CD4-positive, alpha-beta T cell (primary cell): ENCODE measurements at regions not wholly inside any gene's neighbourhood (a gene's known extent, or its start where the extent isn't known, plus 50 kb on each side); places are given as distances from the start of the nearest gene placed in this dataset.

ENCODE experiments used
- ATAC-seq: fragments of 200-7000 bp; cut with Tn5 transposase; one replicate; pipeline ENCODE4 v1.10.0; 2022; ENCODE audit warnings: mild to moderate bottlenecking; ENCODE audit not compliant: poor library complexity
- CTCF ChIA-PET: fragments of 350-600 bp; sonication (Branson Sonifier 250); formaldehyde crosslinking; loops from one replicate; lab custom pipeline; 2021; ENCODE audit warnings: antibody characterized with exemption, inconsistent platforms; lab: Charles Lee
- POLR2A ChIA-PET: fragments of 350-600 bp; sonication (Branson Sonifier 250); formaldehyde crosslinking; loops from one replicate; lab custom pipeline; 2021; ENCODE audit warnings: antibody characterized with exemption, inconsistent platforms; lab: Charles Lee
- DNase-seq, 14 experiments: peaks; one replicate each; pipeline ENCODE4 v3.0.0-alpha.2; 2013 to 2020; ENCODE audit warnings: mixed read lengths in 2 of 14
- H3K27ac ChIP-seq, 2 donors: one replicate each; pipeline versions ENCODE4 v1.5.1 to v1.7.0; 2013; ENCODE audit warnings: low read length in 2 of 2, low read depth in 1 of 2, mild to moderate bottlenecking in 1 of 2
- H3K27me3 ChIP-seq, 2 experiments: 1 replicate in 1 of 2; 2 replicates in 1 of 2; pipeline versions ENCODE4 v1.6.1 to v1.7.0; 2013; ENCODE audit warnings: low read length in 2 of 2, control low read depth in 1 of 2, mild to moderate bottlenecking in 1 of 2, moderate library complexity in 1 of 2; ENCODE audit not compliant: insufficient read depth in 2 of 2, control insufficient read depth in 1 of 2
- H3K36me3 ChIP-seq: one replicate; pipeline ENCODE4 v1.6.1; 2013; ENCODE audit warnings: low read length, control low read depth; ENCODE audit not compliant: insufficient read depth
- H3K4me1 ChIP-seq: one replicate; pipeline ENCODE4 v1.6.1; 2013; ENCODE audit warnings: low read length, control low read depth; ENCODE audit not compliant: insufficient read depth
- H3K4me3 ChIP-seq: one replicate; pipeline ENCODE4 v1.5.1; 2013; ENCODE audit warnings: mild to moderate bottlenecking, low read length, moderate library complexity
- H3K9me3 ChIP-seq, 2 experiments: 1 replicate in 1 of 2; 2 replicates in 1 of 2; pipeline versions ENCODE4 v1.6.1 to v1.7.0; 2013; ENCODE audit warnings: low read length in 2 of 2, mild to moderate bottlenecking in 2 of 2, control low read depth in 1 of 2, moderate library complexity in 1 of 2; ENCODE audit not compliant: control insufficient read depth in 1 of 2, insufficient read depth in 1 of 2
- H3K27ac Mint-ChIP-seq: one replicate; pipeline ENCODE4 v1.8.0; 2020; ENCODE audit warnings: mixed read lengths
- H3K27me3 Mint-ChIP-seq: one replicate; pipeline ENCODE4 v1.8.0; 2021; ENCODE audit warnings: mixed read lengths
- H3K36me3 Mint-ChIP-seq: one replicate; pipeline ENCODE4 v1.8.0; 2021; ENCODE audit warnings: low read depth, mixed read lengths
- H3K4me1 Mint-ChIP-seq: one replicate; pipeline ENCODE4 v1.8.0; 2021; ENCODE audit warnings: low read depth, mixed read lengths
- H3K4me3 Mint-ChIP-seq: one replicate; pipeline ENCODE4 v1.8.0; 2020; ENCODE audit warnings: mild to moderate bottlenecking, mixed read lengths
- H3K9me3 Mint-ChIP-seq: one replicate; pipeline ENCODE4 v1.8.0; 2020; ENCODE audit warnings: mixed read lengths
- intact Hi-C, 2 experiments: fragments of 100-400 bp; cut with DNase I in 1 of 2; cut with micrococcal nuclease in 1 of 2; formaldehyde crosslinking; loops; one replicate each; pipeline versions ENCODE4 v1.15.1 to v1.9.0; 2023 to 2025; cut with DNase I, micrococcal nuclease
- TF ChIP-seq, protein P1 (sequence below): fragments of 200-600 bp; IDR thresholded peaks from one replicate; pipeline ENCODE4 v1.8.0; 2022; ENCODE audit warnings: antibody characterized with exemption, mild to moderate bottlenecking

DNA sequence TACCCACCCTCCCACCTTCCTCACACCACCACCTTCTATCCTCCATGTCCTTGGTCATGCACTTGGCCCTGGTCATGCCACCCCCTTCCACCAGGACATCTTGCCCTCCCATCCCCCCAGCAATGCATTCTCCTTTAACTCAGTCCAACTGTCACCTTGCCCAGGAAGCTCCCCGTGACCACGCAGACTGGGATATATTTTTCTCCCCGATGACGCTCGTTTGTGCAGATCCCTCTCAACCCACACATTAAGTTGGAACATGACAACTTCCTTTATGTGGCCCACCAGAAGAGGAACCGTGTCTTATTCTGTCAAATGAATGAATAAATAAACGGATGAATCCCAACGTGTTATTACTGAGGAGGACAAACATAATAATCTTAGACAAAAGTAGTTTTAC, 82.8 kb upstream of the TAS2R1 start:
- H3K4me3 ChIP-seq, result no peak overlapping the region
- ChIA-PET CTCF (no interaction called here), POLR2A (no interaction called here)
- no peaks in the 10 kb centered on the region for H3K36me3 ChIP-seq
- H3K27me3 ChIP-seq, result no peaks in the 10 kb centered on the region
- intact Hi-C loops, result no loop called here
- Mint-ChIP-seq H3K4me3 (no peak overlapping the region), H3K4me1 (no peaks in the 10 kb centered on the region), H3K27me3 (no peaks in the 10 kb centered on the region), H3K27ac (no peak overlapping the region), H3K9me3 (no peaks in the 10 kb centered on the region), H3K36me3 (no peaks in the 10 kb centered on the region)
- H3K9me3 ChIP-seq, result peaks cover 0 to under 1% of the 10 kb centered on the region in 2 experiments
- no peak for DNase-seq
- no peak for ATAC-seq
- TF ChIP-seq, protein P1, sequence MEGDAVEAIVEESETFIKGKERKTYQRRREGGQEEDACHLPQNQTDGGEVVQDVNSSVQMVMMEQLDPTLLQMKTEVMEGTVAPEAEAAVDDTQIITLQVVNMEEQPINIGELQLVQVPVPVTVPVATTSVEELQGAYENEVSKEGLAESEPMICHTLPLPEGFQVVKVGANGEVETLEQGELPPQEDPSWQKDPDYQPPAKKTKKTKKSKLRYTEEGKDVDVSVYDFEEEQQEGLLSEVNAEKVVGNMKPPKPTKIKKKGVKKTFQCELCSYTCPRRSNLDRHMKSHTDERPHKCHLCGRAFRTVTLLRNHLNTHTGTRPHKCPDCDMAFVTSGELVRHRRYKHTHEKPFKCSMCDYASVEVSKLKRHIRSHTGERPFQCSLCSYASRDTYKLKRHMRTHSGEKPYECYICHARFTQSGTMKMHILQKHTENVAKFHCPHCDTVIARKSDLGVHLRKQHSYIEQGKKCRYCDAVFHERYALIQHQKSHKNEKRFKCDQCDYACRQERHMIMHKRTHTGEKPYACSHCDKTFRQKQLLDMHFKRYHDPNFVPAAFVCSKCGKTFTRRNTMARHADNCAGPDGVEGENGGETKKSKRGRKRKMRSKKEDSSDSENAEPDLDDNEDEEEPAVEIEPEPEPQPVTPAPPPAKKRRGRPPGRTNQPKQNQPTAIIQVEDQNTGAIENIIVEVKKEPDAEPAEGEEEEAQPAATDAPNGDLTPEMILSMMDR, result no peak
- no peaks in the 10 kb centered on the region for H3K4me1 ChIP-seq
- H3K27ac ChIP-seq, result no peak overlapping the region

DNA sequence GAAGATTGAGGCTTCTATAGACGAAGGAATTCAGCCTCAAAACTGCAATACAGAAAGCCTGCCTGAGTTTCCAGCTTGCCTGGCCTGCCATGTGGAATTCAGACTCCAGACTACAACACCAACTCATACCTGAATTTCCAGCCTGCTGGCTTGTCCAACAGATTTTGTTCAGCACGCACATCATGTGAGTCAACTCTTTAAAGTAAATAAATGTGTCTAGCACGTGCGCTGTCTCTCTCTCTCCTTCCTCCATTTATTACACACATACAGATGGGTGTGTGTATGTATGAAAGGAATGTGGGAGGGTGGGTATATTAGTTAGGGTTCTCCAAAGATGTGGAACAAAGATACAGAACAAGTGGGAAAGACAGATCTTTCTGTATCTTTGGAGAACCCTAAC, 82.4 kb upstream of the TAS2R1 start:
- ATAC-seq (no peak), DNase-seq (no peak)
- intact Hi-C loops, result no loop called here
- Mint-ChIP-seq H3K9me3 (no peaks in the 10 kb centered on the region), H3K36me3 (no peaks in the 10 kb centered on the region), H3K27ac (no peak overlapping the region), H3K4me3 (no peak overlapping the region), H3K27me3 (no peaks in the 10 kb centered on the region), H3K4me1 (no peaks in the 10 kb centered on the region)
- Histone ChIP-seq H3K36me3 (no peaks in the 10 kb centered on the region), H3K27ac (no peak overlapping the region), H3K4me1 (no peaks in the 10 kb centered on the region), H3K9me3 (no peaks in the 10 kb centered on the region), H3K27me3 (no peaks in the 10 kb centered on the region), H3K4me3 (no peak overlapping the region)
- ChIA-PET POLR2A (no interaction called here), CTCF (no interaction called here)
- TF ChIP-seq, protein P1, result no peak

DNA sequence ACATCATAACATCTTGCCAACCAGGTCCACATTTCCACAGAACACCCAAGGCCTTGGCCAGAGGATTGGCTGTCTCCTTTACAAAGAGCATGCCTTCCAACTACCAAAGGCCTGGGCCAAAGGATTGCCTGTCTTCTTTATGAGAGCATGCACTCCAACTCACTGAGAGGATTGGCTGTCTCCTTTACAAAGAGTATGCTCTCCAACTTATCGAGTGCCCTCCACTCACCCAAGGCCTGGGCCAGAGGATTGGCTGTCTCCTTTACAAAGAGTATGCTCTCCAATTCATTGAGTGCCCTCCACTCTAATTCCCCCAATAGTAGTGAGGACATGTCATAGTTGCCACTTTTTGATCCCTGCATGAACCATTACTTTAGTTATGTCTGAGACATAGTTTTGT, 79.9 kb upstream of the TAS2R1 start:
- Histone ChIP-seq H3K9me3 (no peaks in the 10 kb centered on the region), H3K4me3 (no peak overlapping the region), H3K4me1 (no peaks in the 10 kb centered on the region), H3K36me3 (no peaks in the 10 kb centered on the region), H3K27ac (no peak overlapping the region), H3K27me3 (no peaks in the 10 kb centered on the region)
- H3K9me3 Mint-ChIP-seq, result no peaks in the 10 kb centered on the region
- no peaks in the 10 kb centered on the region for H3K27me3 Mint-ChIP-seq
- H3K27ac Mint-ChIP-seq, result no peak overlapping the region
- H3K36me3 Mint-ChIP-seq, result no peaks in the 10 kb centered on the region
- H3K4me3 Mint-ChIP-seq, result no peak overlapping the region
- H3K4me1 Mint-ChIP-seq, result no peaks in the 10 kb centered on the region
- TF ChIP-seq, protein P1, result no peak
- ChIA-PET POLR2A (no interaction called here), CTCF (no interaction called here)
- intact Hi-C loops, result no loop called here
- ATAC-seq, result no peak
- DNase-seq, result no peak
